K562 (cell line): ENCODE measurements at regions not wholly inside any gene's neighbourhood (a gene's known extent, or its start where the extent isn't known, plus 50 kb on each side); places are given as distances from the start of the nearest gene placed in this dataset.

Experiments
- CC2D1A ChIP-seq: fragments of 450-650 bp; IDR thresholded peaks from 2 replicates; pipeline ENCODE4 v1.6.1; 2017; ENCODE audit warnings: mild to moderate bottlenecking
- CREM ChIP-seq: IDR thresholded peaks from 2 replicates; pipeline ENCODE4 v1.6.1; 2014; ENCODE audit warnings: antibody characterized with exemption, low read depth
- KDM1A ChIP-seq, 2 experiments: fragments of 450-650 bp; IDR thresholded peaks; 2 replicates each; pipeline ENCODE4 v1.6.1; 2016; ENCODE audit warnings: mild to moderate bottlenecking in 2 of 2
- POLR2G ChIP-seq: fragments of 200-400 bp; formaldehyde crosslinking; IDR thresholded peaks from 2 replicates; pipeline ENCODE4 v1.6.1; 2017; ENCODE audit warnings: low read depth, mild to moderate bottlenecking, antibody characterized with exemption, low read length, moderate library complexity
- RBM25 ChIP-seq: fragments of 200-400 bp; formaldehyde crosslinking; IDR thresholded peaks from 2 replicates; pipeline ENCODE4 v1.6.1; 2018; ENCODE audit warnings: low read length, low read depth, moderate library complexity; ENCODE audit not compliant: severe bottlenecking
- ZFX ChIP-seq: sonication (generic); formaldehyde crosslinking; IDR thresholded peaks from 2 replicates; pipeline ENCODE4 v1.8.0; 2022; ENCODE audit warnings: mild to moderate bottlenecking, missing genetic modification reagents, moderate library complexity
- ZKSCAN8 ChIP-seq: fragments of 200-800 bp; sonication (Bioruptor generic); IDR thresholded peaks from 2 replicates; pipeline ENCODE4 v1.6.1; 2016; ENCODE audit warnings: missing genetic modification characterization, missing compliant biosample characterization
- ZNF134 ChIP-seq: fragments of 250-450 bp; sonication (Bioruptor Pico); conservative IDR thresholded peaks from 2 replicates; pipeline ENCODE4 v1.4.0; 2020
- ZNF165 ChIP-seq: fragments of 250-450 bp; sonication (Bioruptor Pico); IDR thresholded peaks from 2 replicates; pipeline ENCODE4 v1.4.0; 2020; ENCODE audit warnings: borderline replicate concordance
- TF ChIP-seq, protein P1 (sequence below): fragments of 450-650 bp; IDR thresholded peaks from 2 replicates; pipeline ENCODE4 v1.6.1; 2017; ENCODE audit warnings: antibody characterized with exemption, mild to moderate bottlenecking

GRCh38 chr12:111185206-111185888 lies 183.5 kb downstream of the PHETA1 start (continued):
- TF ChIP-seq ZKSCAN8 (CRISPR knock-in tag) (no peak), RBM25 (peak; percentile 80), ZNF134 (CRISPR knock-in tag) (0 out of 2 replicates have a peak, but pooled peaks have one; percentile 22), POLR2G (0 out of 2 replicates have a peak, but pooled peaks have one; percentile 23), ZFX (peak; percentile 42), ZNF165 (CRISPR knock-in tag) (no peak), CC2D1A (no peak), CREM (0 out of 2 replicates have a peak, but pooled peaks have one; percentile 18), KDM1A (IDR thresholded peaks at IDR 0.05) (peak; percentile 15 to 66; a peak in 3 of 4 replicates)
- TF ChIP-seq, protein P1, sequence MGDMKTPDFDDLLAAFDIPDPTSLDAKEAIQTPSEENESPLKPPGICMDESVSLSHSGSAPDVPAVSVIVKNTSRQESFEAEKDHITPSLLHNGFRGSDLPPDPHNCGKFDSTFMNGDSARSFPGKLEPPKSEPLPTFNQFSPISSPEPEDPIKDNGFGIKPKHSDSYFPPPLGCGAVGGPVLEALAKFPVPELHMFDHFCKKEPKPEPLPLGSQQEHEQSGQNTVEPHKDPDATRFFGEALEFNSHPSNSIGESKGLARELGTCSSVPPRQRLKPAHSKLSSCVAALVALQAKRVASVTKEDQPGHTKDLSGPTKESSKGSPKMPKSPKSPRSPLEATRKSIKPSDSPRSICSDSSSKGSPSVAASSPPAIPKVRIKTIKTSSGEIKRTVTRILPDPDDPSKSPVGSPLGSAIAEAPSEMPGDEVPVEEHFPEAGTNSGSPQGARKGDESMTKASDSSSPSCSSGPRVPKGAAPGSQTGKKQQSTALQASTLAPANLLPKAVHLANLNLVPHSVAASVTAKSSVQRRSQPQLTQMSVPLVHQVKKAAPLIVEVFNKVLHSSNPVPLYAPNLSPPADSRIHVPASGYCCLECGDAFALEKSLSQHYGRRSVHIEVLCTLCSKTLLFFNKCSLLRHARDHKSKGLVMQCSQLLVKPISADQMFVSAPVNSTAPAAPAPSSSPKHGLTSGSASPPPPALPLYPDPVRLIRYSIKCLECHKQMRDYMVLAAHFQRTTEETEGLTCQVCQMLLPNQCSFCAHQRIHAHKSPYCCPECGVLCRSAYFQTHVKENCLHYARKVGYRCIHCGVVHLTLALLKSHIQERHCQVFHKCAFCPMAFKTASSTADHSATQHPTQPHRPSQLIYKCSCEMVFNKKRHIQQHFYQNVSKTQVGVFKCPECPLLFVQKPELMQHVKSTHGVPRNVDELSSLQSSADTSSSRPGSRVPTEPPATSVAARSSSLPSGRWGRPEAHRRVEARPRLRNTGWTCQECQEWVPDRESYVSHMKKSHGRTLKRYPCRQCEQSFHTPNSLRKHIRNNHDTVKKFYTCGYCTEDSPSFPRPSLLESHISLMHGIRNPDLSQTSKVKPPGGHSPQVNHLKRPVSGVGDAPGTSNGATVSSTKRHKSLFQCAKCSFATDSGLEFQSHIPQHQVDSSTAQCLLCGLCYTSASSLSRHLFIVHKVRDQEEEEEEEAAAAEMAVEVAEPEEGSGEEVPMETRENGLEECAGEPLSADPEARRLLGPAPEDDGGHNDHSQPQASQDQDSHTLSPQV: no peak
- TF ChIP-seq, all 486 proteins: peak for 37
